HepG2 (cell line): ENCODE measurements at regions not wholly inside any gene's neighbourhood (a gene's known extent, or its start where the extent isn't known, plus 50 kb on each side); places are given as distances from the start of the nearest gene placed in this dataset.

Source experiments
- ATAC-seq: fragments of 200-7000 bp; cut with Tn5 transposase; 3 replicates; pipeline ENCODE4 v1.9.1; 2020; ENCODE audit warnings: mild to moderate bottlenecking, moderate library complexity
- BruUV-seq: library from RNA; stranded (reverse); fragments of 400-500 nt; replicated peaks from 2 replicates; lab custom pipeline; 2021; lab: Mats Ljungman, UMichigan
- CTCF ChIA-PET: fragments of 300-600 bp; formaldehyde crosslinking; extraction: SDS; loops from one replicate; lab custom pipeline; 2021; ENCODE audit warnings: low total read pairs, inconsistent platforms, low intra/inter-chr PET ratio; lab: Yijun Ruan, JAX
- POLR2A ChIA-PET: fragments of 350-600 bp; sonication (Branson Sonifier 250); formaldehyde crosslinking; loops from one replicate; lab custom pipeline; 2020; ENCODE audit warnings: antibody characterized with exemption, inconsistent platforms; lab: Yijun Ruan, JAX
- DNase-seq: peaks from one replicate; pipeline ENCODE4 v3.0.0-alpha.2; 2015; ENCODE audit warnings: low spot score
- FAIRE-seq: peaks from 3 replicates; lab custom pipeline; 2011; peaks lifted over from hg19 to GRCh38; lab: Jason Lieb, UNC
- H2AFZ ChIP-seq: one replicate; pipeline ENCODE4 v1.6.1; 2011; ENCODE audit warnings: low read length, inconsistent platforms
- H3K27ac ChIP-seq: fragments of 300-600 bp; 3 replicates; pipeline ENCODE4 v1.8.0; 2011; ENCODE audit warnings: mixed run types, mild to moderate bottlenecking, mixed read lengths, low read length, inconsistent platforms; ENCODE audit not compliant: insufficient read depth; ENCODE audit errors: extremely low read length
- H3K27me3 ChIP-seq, 2 experiments: fragments of 200-600 bp in 1 of 2; 2 replicates in 1 of 2; 3 replicates in 1 of 2; pipeline versions ENCODE4 v1.6.0 to v1.8.0; 2011; ENCODE audit warnings: low read length in 2 of 2, mild to moderate bottlenecking in 2 of 2, moderate library complexity in 2 of 2, inconsistent platforms in 1 of 2; ENCODE audit not compliant: insufficient read depth in 2 of 2, control insufficient read depth in 1 of 2
- H3K36me3 ChIP-seq, 2 experiments: fragments of 200-600 bp in 1 of 2; replicated peaks in 1 of 2; 2 replicates in 1 of 2; 3 replicates in 1 of 2; pipeline versions ENCODE4 v1.5.1 to v1.8.0; 2011; ENCODE audit warnings: low read length in 2 of 2, inconsistent platforms in 1 of 2; ENCODE audit not compliant: insufficient read depth in 2 of 2, control insufficient read depth in 1 of 2
- H3K4me1 ChIP-seq: 2 replicates; pipeline ENCODE4 v1.5.1; 2012; ENCODE audit warnings: low read length, inconsistent platforms; ENCODE audit not compliant: insufficient read depth
- H3K4me2 ChIP-seq: 2 replicates; pipeline ENCODE4 v1.6.0; 2011; ENCODE audit warnings: low read depth, low read length, inconsistent platforms
- H3K4me3 ChIP-seq, 3 experiments: fragments of 200-600 bp in 1 of 3; sonication (generic), shearing (Covaris generic) in 1 of 3; replicated peaks in 1 of 3; 2 replicates each; pipeline ENCODE4 v1.5.1; 2011 to 2016; ENCODE audit warnings: low read length in 3 of 3, inconsistent platforms in 2 of 3, low read depth in 2 of 3, mild to moderate bottlenecking in 2 of 3, control low read depth in 1 of 3, mixed read lengths in 1 of 3; ENCODE audit not compliant: insufficient read depth in 1 of 3
- H3K79me2 ChIP-seq: one replicate; pipeline ENCODE4 v1.6.1; 2011; ENCODE audit warnings: low read length, inconsistent platforms; ENCODE audit not compliant: insufficient read depth
- H3K9ac ChIP-seq: 2 replicates; pipeline ENCODE4 v1.6.0; 2011; ENCODE audit warnings: mild to moderate bottlenecking, low read depth, low read length, inconsistent platforms; ENCODE audit not compliant: insufficient read depth
- H3K9me3 ChIP-seq: 2 replicates; pipeline ENCODE4 v1.5.1; 2012; ENCODE audit warnings: mild to moderate bottlenecking, low read length
- H4K20me1 ChIP-seq: 2 replicates; pipeline ENCODE4 v1.6.0; 2011; ENCODE audit warnings: inconsistent platforms, mild to moderate bottlenecking, low read length, moderate library complexity; ENCODE audit not compliant: insufficient read depth
- AKNA ChIP-seq: sonication (generic); formaldehyde crosslinking; IDR thresholded peaks from 2 replicates; pipeline ENCODE4 v1.4.0; 2020; ENCODE audit warnings: missing genetic modification reagents, borderline replicate concordance
- GFI1 ChIP-seq: sonication (generic); formaldehyde crosslinking; IDR thresholded peaks from 2 replicates; pipeline ENCODE4 v1.5.0; 2020; ENCODE audit warnings: missing genetic modification reagents, mild to moderate bottlenecking, borderline replicate concordance
- KAT7 ChIP-seq: IDR thresholded peaks from 2 replicates; pipeline ENCODE4 v1.6.1; 2018; ENCODE audit warnings: borderline replicate concordance, missing compliant biosample characterization
- KLF9 ChIP-seq: IDR thresholded peaks from 2 replicates; pipeline ENCODE4 v1.6.1; 2016; ENCODE audit warnings: low read depth
- KMT2A ChIP-seq: sonication (generic); formaldehyde crosslinking; IDR thresholded peaks from 2 replicates; pipeline ENCODE4 v1.4.0; 2020; ENCODE audit warnings: missing genetic modification reagents
- MAF1 ChIP-seq: sonication (generic); formaldehyde crosslinking; IDR thresholded peaks from 2 replicates; pipeline ENCODE4 v1.5.0; 2020; ENCODE audit warnings: missing genetic modification reagents, borderline replicate concordance
- MLLT10 ChIP-seq: sonication (generic); formaldehyde crosslinking; IDR thresholded peaks from 2 replicates; pipeline ENCODE4 v1.4.0; 2020; ENCODE audit warnings: missing genetic modification reagents
- SNAI1 ChIP-seq: sonication (generic); formaldehyde crosslinking; IDR thresholded peaks from 2 replicates; pipeline ENCODE4 v1.5.0; 2020; ENCODE audit warnings: mild to moderate bottlenecking, missing genetic modification reagents, borderline replicate concordance
- TCF7 ChIP-seq: sonication (generic); IDR thresholded peaks from 2 replicates; pipeline ENCODE4 v1.6.1; 2016; ENCODE audit warnings: antibody characterized with exemption, low read depth
- TIGD3 ChIP-seq: sonication (generic); formaldehyde crosslinking; IDR thresholded peaks from 2 replicates; pipeline ENCODE4 v1.5.1; 2020; ENCODE audit warnings: mild to moderate bottlenecking, missing genetic modification reagents, borderline replicate concordance
- ZNF550 ChIP-seq: sonication (generic); formaldehyde crosslinking; IDR thresholded peaks from 2 replicates; pipeline ENCODE4 v1.4.0; 2020; ENCODE audit warnings: mild to moderate bottlenecking, missing genetic modification reagents, borderline replicate concordance
- ZNF7 ChIP-seq: IDR thresholded peaks from 2 replicates; pipeline ENCODE4 v1.6.1; 2016; ENCODE audit warnings: missing biosample characterization, missing genetic modification reagents
- ZNF839 ChIP-seq: sonication (generic); formaldehyde crosslinking; IDR thresholded peaks from 2 replicates; pipeline ENCODE4 v1.4.0; 2020; ENCODE audit warnings: missing genetic modification reagents, mild to moderate bottlenecking, borderline replicate concordance
- ZNF891 ChIP-seq: sonication (generic); formaldehyde crosslinking; IDR thresholded peaks from 2 replicates; pipeline ENCODE4 v1.5.0; 2020; ENCODE audit warnings: mild to moderate bottlenecking, missing genetic modification reagents
- ZSCAN25 ChIP-seq: sonication (generic); formaldehyde crosslinking; IDR thresholded peaks from 2 replicates; pipeline ENCODE4 v1.8.0; 2022; ENCODE audit warnings: mild to moderate bottlenecking, missing genetic modification reagents
- ZZZ3 ChIP-seq: sonication (generic); formaldehyde crosslinking; IDR thresholded peaks from 2 replicates; pipeline ENCODE4 v1.4.0; 2020; ENCODE audit warnings: missing genetic modification reagents, mild to moderate bottlenecking, borderline replicate concordance
- in situ Hi-C: cut with HindIII; loops from 2 replicates; pipeline ENCODE4 v1.10.0; 2017; ENCODE audit warnings: low pct_unique_long_range_greater_than_20kb; ENCODE audit not compliant: extremely low pct_ligation_motif_present
- intact Hi-C: fragments of 100-400 bp; cut with micrococcal nuclease; formaldehyde crosslinking; loops from one replicate; pipeline ENCODE4 v1.10.0; 2022; ENCODE audit not compliant: unreplicated experiment
- TF ChIP-seq, protein P1 (sequence below): fragments of 450-650 bp; IDR thresholded peaks from 2 replicates; pipeline ENCODE4 v1.6.1; 2017

DNA sequence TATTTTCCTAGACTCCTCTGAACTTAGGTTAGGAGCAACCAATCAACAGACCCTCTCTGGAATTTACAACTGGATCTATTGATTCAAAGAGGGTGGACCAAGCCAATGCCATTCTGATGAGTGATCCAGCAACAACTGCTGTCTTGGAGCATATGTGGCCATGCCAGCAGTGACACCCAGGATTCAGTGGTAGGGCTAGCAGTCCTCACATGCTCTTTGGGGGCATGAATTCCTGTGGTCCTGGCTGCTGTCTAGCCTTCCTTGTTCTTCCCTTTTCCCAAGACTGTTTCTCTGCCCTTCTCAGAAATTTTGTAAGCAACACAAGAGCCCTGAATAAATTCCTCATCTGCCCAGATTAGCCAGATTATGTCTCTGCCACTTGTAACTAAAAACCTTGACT lies 61.5 kb upstream of the GATB start:
- intact Hi-C loops (no loop called here), in situ Hi-C loops (no loop called here)
- no peak for FAIRE-seq
- Histone ChIP-seq H3K4me3 (no peak overlapping the region), H3K36me3 (no peaks in the 10 kb centered on the region), H2AFZ (no peak overlapping the region), H3K4me2 (no peak overlapping the region), H3K4me1 (peaks cover 8% of the 10 kb centered on the region; the same call in 1 of the 2 replicates), H4K20me1 (no peaks in the 10 kb centered on the region), H3K27me3 (no peaks in the 10 kb centered on the region; a peak in 1 of 5 replicates), H3K79me2 (no peaks in the 10 kb centered on the region), H3K27ac (no peak overlapping the region), H3K9ac (no peak overlapping the region), H3K9me3 (no peaks in the 10 kb centered on the region)
- POLR2A ChIA-PET: no interaction called here
- no peak for ATAC-seq
- CTCF ChIA-PET: no interaction called here
- no TSS peak for BruUV-seq
- DNase-seq: no peak
- TF ChIP-seq ZNF891 (no peak), ZNF839 (CRISPR knock-in tag) (no peak), ZSCAN25 (CRISPR knock-in tag) (no peak), MLLT10 (CRISPR knock-in tag) (no peak), TIGD3 (CRISPR knock-in tag) (no peak), SNAI1 (CRISPR knock-in tag) (no peak), KLF9 (no peak), MAF1 (CRISPR knock-in tag) (no peak), GFI1 (no peak), ZZZ3 (CRISPR knock-in tag) (no peak), TCF7 (no peak), KAT7 (CRISPR knock-in tag) (no peak), KMT2A (no peak), AKNA (CRISPR knock-in tag) (no peak), ZNF550 (CRISPR knock-in tag) (no peak), ZNF7 (no peak)
- TF ChIP-seq, protein P1, sequence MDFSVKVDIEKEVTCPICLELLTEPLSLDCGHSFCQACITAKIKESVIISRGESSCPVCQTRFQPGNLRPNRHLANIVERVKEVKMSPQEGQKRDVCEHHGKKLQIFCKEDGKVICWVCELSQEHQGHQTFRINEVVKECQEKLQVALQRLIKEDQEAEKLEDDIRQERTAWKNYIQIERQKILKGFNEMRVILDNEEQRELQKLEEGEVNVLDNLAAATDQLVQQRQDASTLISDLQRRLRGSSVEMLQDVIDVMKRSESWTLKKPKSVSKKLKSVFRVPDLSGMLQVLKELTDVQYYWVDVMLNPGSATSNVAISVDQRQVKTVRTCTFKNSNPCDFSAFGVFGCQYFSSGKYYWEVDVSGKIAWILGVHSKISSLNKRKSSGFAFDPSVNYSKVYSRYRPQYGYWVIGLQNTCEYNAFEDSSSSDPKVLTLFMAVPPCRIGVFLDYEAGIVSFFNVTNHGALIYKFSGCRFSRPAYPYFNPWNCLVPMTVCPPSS: no peak
